GM12878 (cell line): ENCODE measurements at regions not wholly inside any gene's neighbourhood (a gene's known extent, or its start where the extent isn't known, plus 50 kb on each side); places are given as distances from the start of the nearest gene placed in this dataset.

Experiments
- ATAC-seq: fragments of 200-7000 bp; cut with Tn5 transposase; 3 replicates; pipeline ENCODE4 v1.9.1; 2020; ENCODE audit warnings: mild to moderate bottlenecking, moderate library complexity
- BruUV-seq: library from RNA; stranded (reverse); fragments of 400-500 nt; replicated peaks from 2 replicates; lab custom pipeline; 2021; lab: Mats Ljungman, UMichigan
- CTCF ChIA-PET: fragments of 300-600 bp; sonication (Branson Sonifier 250); formaldehyde crosslinking; extraction: SDS; loops from one replicate; lab custom pipeline; 2021; ENCODE audit warnings: inconsistent platforms; lab: Yijun Ruan, JAX
- POLR2A ChIA-PET: fragments of 350-600 bp; formaldehyde crosslinking; extraction: SDS; loops from one replicate; lab custom pipeline; 2021; ENCODE audit warnings: inconsistent platforms; lab: Charles Lee
- RAD21 ChIA-PET: fragments of 300-600 bp; sonication (Branson Sonifier 250); formaldehyde crosslinking; loops from one replicate; lab custom pipeline; 2023; ENCODE audit warnings: antibody characterized with exemption; ENCODE audit not compliant: unreplicated experiment; lab: Charles Lee
- SMC1A ChIA-PET: fragments of 300-600 bp; sonication (Branson Sonifier 250); formaldehyde crosslinking; loops from one replicate; lab custom pipeline; 2023; ENCODE audit not compliant: unreplicated experiment, uncharacterized antibody; lab: Charles Lee
- DNase-seq: peaks from one replicate; pipeline ENCODE4 v3.0.0-alpha.2; 2011; ENCODE audit warnings: low read depth, low spot score
- FAIRE-seq: peaks from 3 replicates; lab custom pipeline; 2011; peaks lifted over from hg19 to GRCh38; lab: Jason Lieb, UNC
- H2AFZ ChIP-seq: 2 replicates; pipeline ENCODE4 v1.6.0; 2011; ENCODE audit warnings: low read depth, low read length, control low read depth; ENCODE audit not compliant: control insufficient read depth
- H3K27ac ChIP-seq: 2 replicates; pipeline ENCODE4 v1.5.1; 2011; ENCODE audit warnings: control low read depth; ENCODE audit not compliant: control insufficient read depth, insufficient read depth
- H3K27me3 ChIP-seq, 2 experiments: replicated peaks in 1 of 2; 2 replicates each; pipeline versions ENCODE4 v1.6.0 to v1.6.1; 2011; ENCODE audit warnings: low read length in 1 of 2; ENCODE audit not compliant: control insufficient read depth in 2 of 2, insufficient read depth in 2 of 2
- H3K36me3 ChIP-seq, 2 experiments: 2 replicates each; pipeline ENCODE4 v1.5.1; 2011; ENCODE audit warnings: low read length in 1 of 2; ENCODE audit not compliant: control insufficient read depth in 2 of 2, insufficient read depth in 2 of 2
- H3K4me1 ChIP-seq: 2 replicates; pipeline ENCODE4 v1.6.1; 2011; ENCODE audit warnings: mild to moderate bottlenecking, low read length, moderate library complexity, mixed read lengths; ENCODE audit not compliant: control insufficient read depth, insufficient read depth
- H3K4me2 ChIP-seq: 2 replicates; pipeline ENCODE4 v1.6.0; 2011; ENCODE audit warnings: control low read depth; ENCODE audit not compliant: control insufficient read depth, insufficient read depth
- H3K4me3 ChIP-seq: fragments of 200-600 bp; sonication (generic); 2 replicates; pipeline ENCODE4 v1.5.1; 2016
- H3K79me2 ChIP-seq: 2 replicates; pipeline ENCODE4 v1.6.0; 2011; ENCODE audit warnings: low read length; ENCODE audit not compliant: control insufficient read depth, insufficient read depth
- H3K9ac ChIP-seq: 2 replicates; pipeline ENCODE4 v1.8.0; 2011; ENCODE audit warnings: low read length, control low read depth, mixed read lengths; ENCODE audit not compliant: control insufficient read depth, insufficient read depth
- H3K9me3 ChIP-seq: replicated peaks from 3 replicates; pipeline ENCODE4 v1.5.1; 2011; ENCODE audit warnings: mild to moderate bottlenecking, low read length; ENCODE audit not compliant: control insufficient read depth, insufficient read depth
- H4K20me1 ChIP-seq: 2 replicates; pipeline ENCODE4 v1.6.0; 2011; ENCODE audit not compliant: control insufficient read depth, insufficient read depth
- BMI1 ChIP-seq: fragments of 450-650 bp; IDR thresholded peaks from 2 replicates; pipeline ENCODE4 v1.6.1; 2016; ENCODE audit warnings: mild to moderate bottlenecking, moderate library complexity, borderline replicate concordance
- CHD4 ChIP-seq: fragments of 200-600 bp; sonication (generic); IDR thresholded peaks from 2 replicates; pipeline ENCODE4 v1.6.1; 2016; ENCODE audit warnings: mild to moderate bottlenecking
- EZH2 ChIP-seq: IDR thresholded peaks from 2 replicates; pipeline ENCODE4 v1.6.1; 2012; ENCODE audit warnings: low read depth, mild to moderate bottlenecking, control low read depth, inconsistent platforms, low read length, borderline replicate concordance; ENCODE audit not compliant: control insufficient read depth
- POLR2AphosphoS2 ChIP-seq: IDR thresholded peaks from 2 replicates; pipeline ENCODE4 v1.6.1; 2011; ENCODE audit warnings: low read depth, mild to moderate bottlenecking, low read length, improper control_type of control experiment, moderate library complexity
- SIN3A ChIP-seq: IDR thresholded peaks from 2 replicates; pipeline ENCODE4 v1.6.1; 2012; ENCODE audit warnings: low read depth, low read length, improper control_type of control experiment
- SP1 ChIP-seq: IDR thresholded peaks from one replicate; pipeline ENCODE4 v1.6.1; 2011; ENCODE audit warnings: low read depth, low read length
- SUPT20H ChIP-seq: IDR thresholded peaks from 2 replicates; pipeline ENCODE4 v1.6.1; 2011; ENCODE audit warnings: low read depth, mild to moderate bottlenecking, low read length, moderate library complexity, borderline replicate concordance; ENCODE audit not compliant: control insufficient read depth
- TCF3 ChIP-seq: IDR thresholded peaks from 2 replicates; pipeline ENCODE4 v1.6.1; 2012; ENCODE audit warnings: low read depth, mild to moderate bottlenecking, low read length, borderline replicate concordance; ENCODE audit not compliant: insufficient read depth
- ZBTB40 ChIP-seq: fragments of 450-650 bp; IDR thresholded peaks from 2 replicates; pipeline ENCODE4 v1.6.1; 2016; ENCODE audit warnings: mild to moderate bottlenecking, moderate library complexity, borderline replicate concordance
- ZNF24 ChIP-seq: fragments of 450-650 bp; IDR thresholded peaks from 2 replicates; pipeline ENCODE4 v1.6.1; 2017; ENCODE audit warnings: antibody characterized with exemption, mild to moderate bottlenecking
- WGBS: methylation state at CpG from one replicate; pipeline ENCODE4 v1.1.6; 2016; ENCODE audit warnings: low lambda C conversion rate; ENCODE audit not compliant: insufficient replicate concordance, insufficient coverage; ENCODE audit errors: missing lambda C conversion rate; 5-methylcytosine and 5-hydroxymethylcytosine counted together
- in situ Hi-C: fragments of 300-500 bp; cut with MboI; formaldehyde crosslinking; loops from 9 replicates; pipeline ENCODE4 v1.14.3; 2018; ENCODE audit warnings: mixed read lengths
- intact Hi-C: fragments of 100-400 bp; cut with micrococcal nuclease; formaldehyde crosslinking; loops from one replicate; pipeline ENCODE4 v1.14.2; 2022; ENCODE audit not compliant: unreplicated experiment
- TF ChIP-seq, protein P1 (sequence below): fragments of 450-650 bp; formaldehyde crosslinking; IDR thresholded peaks from 2 replicates; pipeline ENCODE4 v1.5.0; 2022; ENCODE audit warnings: mild to moderate bottlenecking, missing genetic modification characterization
- TF ChIP-seq, protein P2 (sequence below): fragments of 150-350 bp; IDR thresholded peaks from 2 replicates; pipeline ENCODE4 v1.6.1; 2016; ENCODE audit warnings: low read depth, low read length

DNA sequence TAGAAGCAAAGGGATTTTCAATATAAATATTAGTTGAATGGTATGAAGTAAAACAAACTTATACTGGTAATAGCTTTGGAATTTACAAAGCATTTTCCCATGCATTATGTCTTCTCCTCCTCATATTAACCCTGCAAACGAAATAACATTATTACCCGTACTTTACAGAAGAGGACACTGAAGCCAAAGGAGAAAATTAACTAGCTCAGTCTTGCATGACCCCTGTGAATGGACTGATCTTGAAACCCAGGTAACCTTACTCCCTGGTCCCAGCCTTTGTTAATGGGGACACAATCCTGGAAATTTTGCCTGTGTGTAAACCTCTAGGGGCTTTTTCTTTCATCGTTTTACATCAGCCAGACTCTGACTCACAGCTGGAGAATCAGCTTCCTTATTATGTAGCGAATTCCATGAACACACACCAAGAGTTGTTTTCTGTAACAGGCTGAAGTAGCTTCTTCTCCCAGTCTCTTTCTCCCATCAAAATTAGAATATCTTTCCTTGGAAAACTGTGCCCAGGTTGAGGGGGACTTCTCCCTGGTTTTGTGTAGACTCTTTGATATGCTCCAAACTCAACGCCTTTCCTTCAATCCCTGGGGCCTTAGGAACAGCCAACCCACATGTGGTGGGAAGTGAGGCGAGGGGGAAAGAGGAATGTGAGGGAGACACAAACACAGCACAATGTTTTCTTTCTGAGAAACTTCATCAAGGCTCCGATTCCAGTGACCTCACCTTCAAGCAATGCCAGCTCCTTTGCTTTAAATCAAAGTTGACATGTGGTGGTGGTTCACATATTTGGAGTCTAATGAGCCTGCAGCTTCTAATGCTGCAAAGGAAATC, 480.9 kb upstream of the PAPPA start:
- H2AFZ ChIP-seq, result no peak overlapping the region
- no peaks in the 10 kb centered on the region for H4K20me1 ChIP-seq
- no peaks in the 10 kb centered on the region for H3K79me2 ChIP-seq
- H3K27ac ChIP-seq, result no peak overlapping the region
- H3K4me2 ChIP-seq, result no peak overlapping the region
- ChIA-PET POLR2A (no interaction called here), SMC1A (interaction anchor here (0.5 to 0.6 kb wide), 2 partner anchors 16 to 82 kb away, joined by 4 read pairs; no protein-coding TSS in a partner anchor), RAD21 (no interaction called here), CTCF (no interaction called here)
- no peak for DNase-seq
- intact Hi-C loops, result no loop called here
- no peak for FAIRE-seq
- 4% methylated on average over 7 of the region's 7 CpGs for WGBS
- no peaks in the 10 kb centered on the region for H3K9me3 ChIP-seq
- in situ Hi-C loops, result no loop called here
- BruUV-seq, result no TSS peak
- H3K27me3 ChIP-seq, result no peaks in the 10 kb centered on the region
- H3K9ac ChIP-seq, result no peak overlapping the region
- H3K4me1 ChIP-seq, result no peaks in the 10 kb centered on the region
- no peaks in the 10 kb centered on the region for H3K36me3 ChIP-seq
- no peak overlapping the region for H3K4me3 ChIP-seq
- no peak for ATAC-seq
- TF ChIP-seq TCF3, result no peak
- TF ChIP-seq, protein P1, sequence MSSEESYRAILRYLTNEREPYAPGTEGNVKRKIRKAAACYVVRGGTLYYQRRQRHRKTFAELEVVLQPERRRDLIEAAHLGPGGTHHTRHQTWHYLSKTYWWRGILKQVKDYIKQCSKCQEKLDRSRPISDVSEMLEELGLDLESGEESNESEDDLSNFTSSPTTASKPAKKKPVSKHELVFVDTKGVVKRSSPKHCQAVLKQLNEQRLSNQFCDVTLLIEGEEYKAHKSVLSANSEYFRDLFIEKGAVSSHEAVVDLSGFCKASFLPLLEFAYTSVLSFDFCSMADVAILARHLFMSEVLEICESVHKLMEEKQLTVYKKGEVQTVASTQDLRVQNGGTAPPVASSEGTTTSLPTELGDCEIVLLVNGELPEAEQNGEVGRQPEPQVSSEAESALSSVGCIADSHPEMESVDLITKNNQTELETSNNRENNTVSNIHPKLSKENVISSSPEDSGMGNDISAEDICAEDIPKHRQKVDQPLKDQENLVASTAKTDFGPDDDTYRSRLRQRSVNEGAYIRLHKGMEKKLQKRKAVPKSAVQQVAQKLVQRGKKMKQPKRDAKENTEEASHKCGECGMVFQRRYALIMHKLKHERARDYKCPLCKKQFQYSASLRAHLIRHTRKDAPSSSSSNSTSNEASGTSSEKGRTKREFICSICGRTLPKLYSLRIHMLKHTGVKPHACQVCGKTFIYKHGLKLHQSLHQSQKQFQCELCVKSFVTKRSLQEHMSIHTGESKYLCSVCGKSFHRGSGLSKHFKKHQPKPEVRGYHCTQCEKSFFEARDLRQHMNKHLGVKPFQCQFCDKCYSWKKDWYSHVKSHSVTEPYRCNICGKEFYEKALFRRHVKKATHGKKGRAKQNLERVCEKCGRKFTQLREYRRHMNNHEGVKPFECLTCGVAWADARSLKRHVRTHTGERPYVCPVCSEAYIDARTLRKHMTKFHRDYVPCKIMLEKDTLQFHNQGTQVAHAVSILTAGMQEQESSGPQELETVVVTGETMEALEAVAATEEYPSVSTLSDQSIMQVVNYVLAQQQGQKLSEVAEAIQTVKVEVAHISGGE (CRISPR knock-in tag), result no peak
- no peak for TF ChIP-seq ZBTB40
- no peak for TF ChIP-seq SIN3A
- TF ChIP-seq POLR2AphosphoS2, result no peak
- TF ChIP-seq BMI1, result no peak
- no peak for TF ChIP-seq ZNF24
- TF ChIP-seq SP1, result no peak
- TF ChIP-seq, protein P2, sequence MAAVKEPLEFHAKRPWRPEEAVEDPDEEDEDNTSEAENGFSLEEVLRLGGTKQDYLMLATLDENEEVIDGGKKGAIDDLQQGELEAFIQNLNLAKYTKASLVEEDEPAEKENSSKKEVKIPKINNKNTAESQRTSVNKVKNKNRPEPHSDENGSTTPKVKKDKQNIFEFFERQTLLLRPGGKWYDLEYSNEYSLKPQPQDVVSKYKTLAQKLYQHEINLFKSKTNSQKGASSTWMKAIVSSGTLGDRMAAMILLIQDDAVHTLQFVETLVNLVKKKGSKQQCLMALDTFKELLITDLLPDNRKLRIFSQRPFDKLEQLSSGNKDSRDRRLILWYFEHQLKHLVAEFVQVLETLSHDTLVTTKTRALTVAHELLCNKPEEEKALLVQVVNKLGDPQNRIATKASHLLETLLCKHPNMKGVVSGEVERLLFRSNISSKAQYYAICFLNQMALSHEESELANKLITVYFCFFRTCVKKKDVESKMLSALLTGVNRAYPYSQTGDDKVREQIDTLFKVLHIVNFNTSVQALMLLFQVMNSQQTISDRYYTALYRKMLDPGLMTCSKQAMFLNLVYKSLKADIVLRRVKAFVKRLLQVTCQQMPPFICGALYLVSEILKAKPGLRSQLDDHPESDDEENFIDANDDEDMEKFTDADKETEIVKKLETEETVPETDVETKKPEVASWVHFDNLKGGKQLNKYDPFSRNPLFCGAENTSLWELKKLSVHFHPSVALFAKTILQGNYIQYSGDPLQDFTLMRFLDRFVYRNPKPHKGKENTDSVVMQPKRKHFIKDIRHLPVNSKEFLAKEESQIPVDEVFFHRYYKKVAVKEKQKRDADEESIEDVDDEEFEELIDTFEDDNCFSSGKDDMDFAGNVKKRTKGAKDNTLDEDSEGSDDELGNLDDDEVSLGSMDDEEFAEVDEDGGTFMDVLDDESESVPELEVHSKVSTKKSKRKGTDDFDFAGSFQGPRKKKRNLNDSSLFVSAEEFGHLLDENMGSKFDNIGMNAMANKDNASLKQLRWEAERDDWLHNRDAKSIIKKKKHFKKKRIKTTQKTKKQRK, result no peak
- TF ChIP-seq CHD4, result no peak
- TF ChIP-seq EZH2, result no peak
- TF ChIP-seq SUPT20H, result no peak
